K562 (cell line): ENCODE measurements at regions not wholly inside any gene's neighbourhood (a gene's known extent, or its start where the extent isn't known, plus 50 kb on each side); places are given as distances from the start of the nearest gene placed in this dataset.

Experiments
- BACH1 ChIP-seq: fragments of 200-800 bp; sonication (Bioruptor generic); IDR thresholded peaks from 2 replicates; pipeline ENCODE4 v1.6.1; 2016; ENCODE audit warnings: missing genetic modification characterization, missing compliant biosample characterization
- BRD9 ChIP-seq: fragments of 450-650 bp; IDR thresholded peaks from 2 replicates; pipeline ENCODE4 v1.6.1; 2018; ENCODE audit warnings: low read depth; ENCODE audit not compliant: partially characterized antibody
- CTCF ChIP-seq, 3 experiments: IDR thresholded peaks in 2 of 3; conservative IDR thresholded peaks in 1 of 3; 2 replicates each; pipeline ENCODE4 v1.5.1; 2011 to 2012; ENCODE audit warnings: low read length in 3 of 3, mild to moderate bottlenecking in 3 of 3, control low read depth in 2 of 3, improper control_type of control experiment in 1 of 3, inconsistent platforms in 1 of 3, low read depth in 1 of 3, mixed read lengths in 1 of 3, moderate library complexity in 1 of 3; ENCODE audit not compliant: insufficient read depth in 2 of 3
- E2F6 ChIP-seq, 2 experiments: IDR thresholded peaks; 2 replicates each; pipeline ENCODE4 v1.6.1; 2011; ENCODE audit warnings: borderline replicate concordance in 1 of 2, control low read depth in 1 of 2, low read depth in 1 of 2, low read length in 1 of 2, mild to moderate bottlenecking in 1 of 2, mixed read lengths in 1 of 2, moderate library complexity in 1 of 2; ENCODE audit not compliant: insufficient read depth in 1 of 2, insufficient read length in 1 of 2, poor library complexity in 1 of 2, severe bottlenecking in 1 of 2; ENCODE audit errors: extremely low read depth in 1 of 2
- E2F8 ChIP-seq: fragments of 450-650 bp; IDR thresholded peaks from 2 replicates; pipeline ENCODE4 v1.7.1; 2018; ENCODE audit warnings: mild to moderate bottlenecking, low read depth; ENCODE audit not compliant: partially characterized antibody
- ELF2 ChIP-seq: fragments of 250-450 bp; sonication (Bioruptor Pico); IDR thresholded peaks from 2 replicates; pipeline ENCODE4 v1.5.0; 2021; ENCODE audit warnings: mild to moderate bottlenecking
- HNRNPH1 ChIP-seq: fragments of 200-400 bp; formaldehyde crosslinking; optimal IDR thresholded peaks from 2 replicates; pipeline ENCODE3; 2017; ENCODE audit warnings: low read depth, mild to moderate bottlenecking, low read length, moderate library complexity
- MTF1 ChIP-seq: fragments of 250-450 bp; sonication (Bioruptor Pico); IDR thresholded peaks from 2 replicates; pipeline ENCODE4 v1.9.0; 2021; ENCODE audit warnings: moderate library complexity, mild to moderate bottlenecking, inconsistent platforms, borderline replicate concordance
- PKNOX1 ChIP-seq: fragments of 450-650 bp; IDR thresholded peaks from 2 replicates; pipeline ENCODE4 v1.6.1; 2016
- RBM15 ChIP-seq: fragments of 200-400 bp; formaldehyde crosslinking; IDR thresholded peaks from 2 replicates; pipeline ENCODE4 v1.6.1; 2018; ENCODE audit warnings: mild to moderate bottlenecking, low read length, moderate library complexity; ENCODE audit not compliant: insufficient read depth
- SMARCC2 ChIP-seq: fragments of 450-650 bp; IDR thresholded peaks from 2 replicates; pipeline ENCODE4 v1.6.1; 2017; ENCODE audit warnings: antibody characterized with exemption, moderate library complexity, mild to moderate bottlenecking, low read depth
- VEZF1 ChIP-seq: fragments of 200-800 bp; sonication (Bioruptor generic); IDR thresholded peaks from 2 replicates; pipeline ENCODE4 v1.6.1; 2017; ENCODE audit warnings: missing genetic modification characterization, missing compliant biosample characterization
- ZNF449 ChIP-seq: fragments of 250-450 bp; sonication (Bioruptor Pico); IDR thresholded peaks from 2 replicates; pipeline ENCODE4 v1.8.0; 2022; ENCODE audit warnings: moderate library complexity, mild to moderate bottlenecking, inconsistent platforms
- ZNF766 ChIP-seq: fragments of 200-800 bp; sonication (Bioruptor generic); conservative IDR thresholded peaks from 2 replicates; pipeline ENCODE4 v1.6.1; 2016; ENCODE audit warnings: missing genetic modification characterization, missing compliant biosample characterization
- ZNF77 ChIP-seq: fragments of 250-450 bp; sonication (Bioruptor Pico); IDR thresholded peaks from 2 replicates; pipeline ENCODE4 v1.5.0; 2020

- TF ChIP-seq BRD9 (no peak), PKNOX1 (no peak; the same call in 1 of the 2 replicates), ZNF77 (CRISPR knock-in tag) (no peak), ELF2 (CRISPR knock-in tag) (peak; percentile 13; the same call in 1 of the 2 replicates), VEZF1 (CRISPR knock-in tag) (peak; percentile 63; the same call in 1 of the 2 replicates), E2F8 (no peak), ZNF766 (CRISPR knock-in tag) (peak; percentile 54; the same call in 1 of the 2 replicates), E2F6 (IDR thresholded peaks at IDR 0.05; ENCODE audit: borderline replicate concordance in 1 of 2, extremely low read depth in 1 of 2, insufficient read depth in 1 of 2, insufficient read length in 1 of 2, low read depth in 1 of 2, low read length in 1 of 2, poor library complexity in 1 of 2, severe bottlenecking in 1 of 2) (no peak), RBM15 (no peak), HNRNPH1 (no peak), ZNF449 (no peak), SMARCC2 (peak; percentile 64; the same call in 1 of the 2 replicates), BACH1 (tag) (peak; percentile 94), MTF1 (CRISPR knock-in tag) (no peak), CTCF (IDR thresholded peaks at IDR 0.05 in 2 of 3, conservative IDR thresholded peaks at IDR 0.05 in 1 of 3; ENCODE audit: insufficient read depth in 2 of 3, low read depth in 1 of 3, low read length in 3 of 3) (no peak)
Observed at GRCh38 chr6:781350-781961, 88.5 kb upstream of the EXOC2 start (continued).
